Vagina (tissue), 2 donors: ENCODE measurements at regions not wholly inside any gene's neighbourhood (a gene's known extent, or its start where the extent isn't known, plus 50 kb on each side); places are given as distances from the start of the nearest gene placed in this dataset.

Source experiments
- DNase-seq, 2 donors: peaks; one replicate each; pipeline ENCODE4 v3.0.0-alpha.2; 2017; ENCODE audit errors: extremely low spot score in 2 of 2
- H3K27ac ChIP-seq: fragments of 200-600 bp; sonication (generic); one replicate; pipeline ENCODE4 v1.5.1; 2019
- H3K27me3 ChIP-seq: fragments of 200-600 bp; sonication (generic); one replicate; pipeline ENCODE4 v1.5.1; 2019
- H3K36me3 ChIP-seq, 2 donors: fragments of 200-600 bp; sonication (generic); one replicate each; pipeline ENCODE4 v1.5.1; 2017 to 2019
- H3K4me1 ChIP-seq: fragments of 200-600 bp; sonication (generic); one replicate; pipeline ENCODE4 v1.5.1; 2019
- H3K4me3 ChIP-seq, 2 donors: fragments of 200-600 bp; sonication (generic); 1 replicate in 1 of 2; 2 replicates in 1 of 2; pipeline ENCODE4 v1.5.1; 2016 to 2019
- H3K9me3 ChIP-seq: fragments of 200-600 bp; sonication (generic); one replicate; pipeline ENCODE4 v1.5.1; 2019
- CTCF ChIP-seq, 3 experiments: fragments of 450-650 bp in 2 of 3; fragments of 200-600 bp in 1 of 3; sonication (generic) in 1 of 3; IDR thresholded peaks; one replicate each; pipeline ENCODE4 v1.5.1; 2017 to 2019; ENCODE audit warnings: antibody characterized with exemption in 3 of 3, mild to moderate bottlenecking in 2 of 3, moderate library complexity in 2 of 3
- POLR2A ChIP-seq, 2 donors: fragments of 450-650 bp; IDR thresholded peaks; one replicate each; pipeline ENCODE4 v1.6.1; 2017; ENCODE audit warnings: antibody characterized with exemption in 2 of 2, mild to moderate bottlenecking in 2 of 2, moderate library complexity in 2 of 2
- POLR2AphosphoS5 ChIP-seq, 2 donors: sonication (generic); formaldehyde crosslinking; IDR thresholded peaks; one replicate each; pipeline ENCODE4 v1.9.0; 2017; ENCODE audit warnings: antibody characterized with exemption in 2 of 2, mild to moderate bottlenecking in 2 of 2, low read depth in 1 of 2; ENCODE audit not compliant: insufficient read depth in 1 of 2
- intact Hi-C: fragments of 100-400 bp; cut with DNase I; formaldehyde crosslinking; loops from one replicate; pipeline ENCODE4 v1.15.1; 2023

GRCh38 chr12:24446287-24446686, 496.8 kb upstream of the SOX5 start:
- H3K4me3 ChIP-seq, result no peak overlapping the region
- DNase-seq, result no peak
- no peaks in the 10 kb centered on the region for H3K36me3 ChIP-seq
- no peaks in the 10 kb centered on the region for H3K9me3 ChIP-seq
- H3K27ac ChIP-seq, result no peak overlapping the region
- no peaks in the 10 kb centered on the region for H3K4me1 ChIP-seq
- intact Hi-C loops, result no loop called here
- TF ChIP-seq CTCF (IDR thresholded peaks at IDR 0.05) (no peak), POLR2AphosphoS5 (IDR thresholded peaks at IDR 0.05; ENCODE audit: insufficient read depth in 1 of 2, low read depth in 1 of 2) (no peak), POLR2A (IDR thresholded peaks at IDR 0.05) (no peak)
- H3K27me3 ChIP-seq, result no peaks in the 10 kb centered on the region

GRCh38 chr12:24444634-24445033, 495.2 kb upstream of the SOX5 start:
- H3K4me3 ChIP-seq, result no peak overlapping the region
- no peak overlapping the region for H3K27ac ChIP-seq
- no peaks in the 10 kb centered on the region for H3K36me3 ChIP-seq
- no peaks in the 10 kb centered on the region for H3K27me3 ChIP-seq
- intact Hi-C loops, result no loop called here
- no peaks in the 10 kb centered on the region for H3K9me3 ChIP-seq
- H3K4me1 ChIP-seq, result no peaks in the 10 kb centered on the region
- TF ChIP-seq CTCF (IDR thresholded peaks at IDR 0.05) (no peak), POLR2A (IDR thresholded peaks at IDR 0.05) (no peak), POLR2AphosphoS5 (IDR thresholded peaks at IDR 0.05; ENCODE audit: insufficient read depth in 1 of 2, low read depth in 1 of 2) (no peak)
- DNase-seq, result no peak

- Histone ChIP-seq H3K27ac (no peak overlapping the region), H3K9me3 (no peaks in the 10 kb centered on the region), H3K36me3 (no peaks in the 10 kb centered on the region), H3K4me3 (no peak overlapping the region), H3K27me3 (no peaks in the 10 kb centered on the region), H3K4me1 (no peaks in the 10 kb centered on the region)
- DNase-seq, result no peak
- intact Hi-C loops, result no loop called here
- no peak for TF ChIP-seq POLR2A (IDR thresholded peaks at IDR 0.05)
- no peak for TF ChIP-seq CTCF (IDR thresholded peaks at IDR 0.05)
- no peak for TF ChIP-seq POLR2AphosphoS5 (IDR thresholded peaks at IDR 0.05; ENCODE audit: insufficient read depth in 1 of 2, low read depth in 1 of 2)
Observed at GRCh38 chr12:24441458-24441857, 492.0 kb upstream of the SOX5 start.

- Histone ChIP-seq H3K36me3 (no peaks in the 10 kb centered on the region), H3K4me3 (no peak overlapping the region), H3K27me3 (no peaks in the 10 kb centered on the region), H3K27ac (no peak overlapping the region), H3K4me1 (no peaks in the 10 kb centered on the region), H3K9me3 (no peaks in the 10 kb centered on the region)
- DNase-seq, result no peak
- intact Hi-C loops, result no loop called here
- TF ChIP-seq POLR2AphosphoS5 (IDR thresholded peaks at IDR 0.05; ENCODE audit: insufficient read depth in 1 of 2, low read depth in 1 of 2), result no peak
- no peak for TF ChIP-seq CTCF (IDR thresholded peaks at IDR 0.05)
- TF ChIP-seq POLR2A (IDR thresholded peaks at IDR 0.05), result no peak
Observed at GRCh38 chr12:24436667-24437066, 487.2 kb upstream of the SOX5 start.

- Histone ChIP-seq H3K4me3 (no peak overlapping the region), H3K27ac (no peak overlapping the region), H3K9me3 (no peaks in the 10 kb centered on the region), H3K27me3 (no peaks in the 10 kb centered on the region), H3K4me1 (no peaks in the 10 kb centered on the region), H3K36me3 (no peaks in the 10 kb centered on the region)
- DNase-seq, result no peak
- intact Hi-C loops, result no loop called here
- TF ChIP-seq CTCF (IDR thresholded peaks at IDR 0.05), result no peak
- no peak for TF ChIP-seq POLR2A (IDR thresholded peaks at IDR 0.05)
- no peak for TF ChIP-seq POLR2AphosphoS5 (IDR thresholded peaks at IDR 0.05; ENCODE audit: insufficient read depth in 1 of 2, low read depth in 1 of 2)
Observed at GRCh38 chr12:24431872-24432271, 482.4 kb upstream of the SOX5 start.
